GM19193 (cell line): ENCODE measurements at regions not wholly inside any gene's neighbourhood (a gene's known extent, or its start where the extent isn't known, plus 50 kb on each side); places are given as distances from the start of the nearest gene placed in this dataset.

Experiments
- POLR2A ChIP-seq: IDR thresholded peaks from 4 replicates; pipeline ENCODE4 v1.6.1; 2011; ENCODE audit not compliant: insufficient read depth, insufficient read length; ENCODE audit errors: extremely low read depth

GRCh38 chr13:60273971-60274527, 110.3 kb upstream of the DIAPH3 start:
- no peak for TF ChIP-seq POLR2A

DNA sequence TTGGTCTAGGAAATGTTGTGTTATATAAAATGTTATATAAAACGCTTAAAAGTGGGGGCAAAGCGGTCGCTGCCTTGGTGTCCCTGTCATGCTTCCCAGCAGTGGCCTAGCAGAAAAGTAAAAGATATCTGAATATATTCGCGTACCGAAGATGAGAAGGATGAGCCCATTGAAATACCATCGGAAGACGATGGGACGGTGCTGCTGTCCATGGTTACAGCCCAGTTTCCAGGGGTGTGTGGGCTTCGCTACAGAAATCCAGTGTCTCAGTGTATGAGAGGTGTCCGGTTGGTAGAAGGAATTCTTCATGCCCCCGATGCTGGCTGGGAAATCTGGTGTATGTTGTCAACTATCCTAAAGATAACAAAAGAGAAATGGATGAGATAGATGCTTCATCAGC, 110.9 kb upstream of the DIAPH3 start:
- TF ChIP-seq POLR2A = no peak

DNA sequence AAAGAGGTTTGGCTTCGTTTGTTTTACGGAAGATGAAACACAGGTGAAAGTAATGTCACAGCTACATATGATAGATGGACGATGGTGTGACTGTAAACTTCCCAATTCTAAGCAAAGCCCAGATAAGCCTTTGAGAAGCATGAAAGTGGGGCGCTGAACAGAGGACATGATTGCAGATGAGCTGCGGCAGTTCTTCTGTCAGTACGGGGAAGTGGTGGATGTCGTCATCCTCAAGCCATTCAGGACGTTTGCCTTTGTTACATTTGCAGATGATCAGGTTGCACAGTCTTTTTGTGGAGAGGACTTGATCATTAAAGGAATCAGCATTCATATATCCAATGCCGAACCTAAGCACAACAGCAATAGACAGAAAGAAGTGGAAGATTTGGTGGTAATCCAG, 111.5 kb upstream of the DIAPH3 start:
- TF ChIP-seq POLR2A = no peak

- TF ChIP-seq POLR2A = no peak
Measured at GRCh38 chr13:60282186-60282585, 114.8 kb upstream of the TDRD3 start.

- TF ChIP-seq POLR2A = no peak
Measured at GRCh38 chr13:60282708-60283107, 114.3 kb upstream of the TDRD3 start.

DNA sequence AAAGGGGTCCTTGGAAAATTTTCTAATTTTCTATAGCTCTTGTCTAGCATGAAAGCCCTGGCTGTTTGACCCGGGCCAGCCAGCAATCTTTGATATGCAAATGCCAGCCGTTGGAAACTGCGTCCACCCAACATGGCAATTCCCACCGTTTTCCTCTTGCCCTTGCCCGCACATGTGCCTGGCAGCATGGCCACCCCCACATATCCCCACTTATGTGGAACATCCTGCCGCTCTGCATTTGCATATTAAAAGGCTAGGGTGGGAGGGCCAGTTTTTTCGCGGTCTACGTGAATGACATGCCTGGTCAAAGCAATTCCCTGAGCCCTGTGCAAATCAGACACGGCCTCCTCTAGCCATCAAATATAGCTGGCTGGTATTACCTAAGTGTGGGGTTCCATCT, 110.3 kb upstream of the TDRD3 start:
- no peak for TF ChIP-seq POLR2A

- TF ChIP-seq POLR2A = no peak
Measured at GRCh38 chr13:60288569-60288968, 108.5 kb upstream of the TDRD3 start.

DNA sequence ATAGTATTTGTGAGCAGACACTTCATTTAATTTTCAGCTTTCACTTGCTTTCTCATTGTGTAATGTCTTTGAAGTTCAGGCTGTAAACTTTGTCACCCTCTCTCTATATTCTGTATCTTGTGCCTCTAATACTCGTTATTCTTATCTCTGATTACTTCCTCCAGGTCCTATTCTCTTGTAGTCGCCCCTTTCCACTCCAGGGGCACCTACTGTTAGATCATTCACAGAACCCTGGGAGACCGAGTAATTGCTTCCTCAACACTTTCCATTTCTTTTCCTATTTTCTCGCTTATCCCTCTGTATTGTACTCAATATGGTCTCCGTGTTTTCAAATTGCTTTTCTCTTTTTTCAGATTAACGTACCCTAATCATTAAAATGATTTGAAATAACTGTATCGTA, 93.9 kb upstream of the TDRD3 start:
- no peak for TF ChIP-seq POLR2A

- TF ChIP-seq POLR2A = no peak
Measured at GRCh38 chr13:60311527-60311926, 85.5 kb upstream of the TDRD3 start.

DNA sequence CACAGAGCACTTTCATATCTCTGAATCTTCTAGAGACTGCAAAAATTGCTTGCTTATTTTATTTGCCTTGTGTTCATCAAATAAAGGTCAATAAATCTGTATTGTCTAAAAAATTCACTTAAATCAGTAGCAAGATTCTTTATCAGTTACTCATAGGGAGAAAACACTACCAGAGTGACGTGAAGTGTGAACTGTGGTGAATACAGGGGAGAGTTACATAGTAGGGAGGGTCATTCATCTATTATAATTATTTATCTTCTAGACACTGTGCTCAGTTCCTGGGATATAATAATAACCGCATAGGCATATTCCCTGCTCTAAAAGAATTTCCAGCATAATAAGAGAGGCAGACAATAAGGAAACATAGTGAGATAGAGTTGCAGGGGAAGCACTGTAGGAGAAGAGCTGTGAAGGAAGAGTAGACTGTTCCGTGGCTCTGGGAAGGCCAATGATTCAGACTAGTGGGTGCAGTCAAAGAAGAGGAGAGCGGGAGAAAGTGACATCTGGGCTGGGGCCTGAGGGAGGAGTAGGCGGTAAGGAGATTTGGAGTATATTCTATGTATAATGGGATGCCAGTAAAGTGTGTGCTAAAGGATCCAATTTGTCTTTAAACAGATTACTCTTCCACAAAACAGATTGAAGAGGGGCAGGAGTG, 84.0 kb upstream of the TDRD3 start:
- TF ChIP-seq POLR2A = no peak

GRCh38 chr13:60318186-60318585, 78.8 kb upstream of the TDRD3 start:
- TF ChIP-seq POLR2A = no peak

GRCh38 chr13:60324131-60324530, 72.9 kb upstream of the TDRD3 start:
- no peak for TF ChIP-seq POLR2A

- TF ChIP-seq POLR2A = no peak
Measured at GRCh38 chr13:60326273-60326672, 70.7 kb upstream of the TDRD3 start.

DNA sequence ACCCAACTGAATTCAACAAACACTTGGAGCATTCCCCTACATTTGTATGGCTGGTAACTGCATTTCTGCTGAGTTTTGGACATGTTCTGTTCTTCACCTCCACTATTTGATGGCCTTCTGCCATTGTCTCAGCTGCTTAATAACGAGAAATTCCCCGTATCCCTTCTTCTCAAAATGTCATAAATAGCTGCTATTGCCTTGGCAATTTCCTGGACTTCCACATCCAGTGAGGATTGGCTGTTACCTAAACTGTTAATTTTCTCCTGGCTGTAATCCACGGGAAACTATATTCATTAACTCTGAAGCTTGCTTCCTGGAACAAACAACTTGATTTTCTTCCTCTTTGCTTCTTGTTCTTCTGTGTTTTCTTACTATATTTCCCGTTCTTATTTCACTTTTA, 69.5 kb upstream of the TDRD3 start:
- no peak for TF ChIP-seq POLR2A

- no peak for TF ChIP-seq POLR2A
Measured at GRCh38 chr13:60328073-60328472, 68.9 kb upstream of the TDRD3 start.

- no peak for TF ChIP-seq POLR2A
Measured at GRCh38 chr13:60329221-60329923, 67.6 kb upstream of the TDRD3 start.
